Karpas-422 (cell line): ENCODE measurements at regions not wholly inside any gene's neighbourhood (a gene's known extent, or its start where the extent isn't known, plus 50 kb on each side); places are given as distances from the start of the nearest gene placed in this dataset.

Source experiments
- DNase-seq: peaks from one replicate; pipeline ENCODE4 v3.0.0-alpha.2; 2015
- H2AFZ ChIP-seq: fragments of 200-600 bp; sonication (generic); 2 replicates; pipeline ENCODE4 v1.6.1; 2014; ENCODE audit warnings: antibody characterized with exemption, low read length, mixed read lengths
- H3K27ac ChIP-seq: fragments of 200-600 bp; sonication (generic); 2 replicates; pipeline ENCODE4 v1.5.1; 2014; ENCODE audit warnings: mild to moderate bottlenecking, low read length, moderate library complexity
- H3K27me3 ChIP-seq: fragments of 200-600 bp; sonication (generic); 2 replicates; pipeline ENCODE4 v1.6.1; 2014; ENCODE audit warnings: low read length, mixed read lengths
- H3K36me3 ChIP-seq: fragments of 200-600 bp; sonication (generic); 2 replicates; pipeline ENCODE4 v1.6.1; 2014; ENCODE audit warnings: low read length, mixed read lengths; ENCODE audit not compliant: insufficient read depth
- H3K4me1 ChIP-seq: fragments of 200-600 bp; sonication (generic); 2 replicates; pipeline ENCODE4 v1.6.1; 2014; ENCODE audit warnings: mild to moderate bottlenecking, low read length, mixed read lengths
- H3K4me2 ChIP-seq: fragments of 200-600 bp; sonication (generic); 2 replicates; pipeline ENCODE4 v1.6.1; 2014; ENCODE audit warnings: low read length, low read depth, mild to moderate bottlenecking; ENCODE audit not compliant: poor library complexity, severe bottlenecking
- H3K4me3 ChIP-seq: fragments of 200-600 bp; sonication (generic); 2 replicates; pipeline ENCODE4 v1.5.1; 2014; ENCODE audit warnings: mild to moderate bottlenecking, antibody characterized with exemption, low read length, mixed read lengths
- H3K79me2 ChIP-seq: fragments of 200-600 bp; sonication (generic); 2 replicates; pipeline ENCODE4 v1.6.1; 2014; ENCODE audit warnings: mild to moderate bottlenecking, low read length, mixed read lengths
- H3K9ac ChIP-seq: fragments of 200-600 bp; sonication (generic); 2 replicates; pipeline ENCODE4 v1.6.0; 2014; ENCODE audit warnings: low read length
- H3K9me2 ChIP-seq: fragments of 200-600 bp; sonication (generic), shearing (Covaris generic); replicated peaks from 2 replicates; pipeline ENCODE4 v1.6.0; 2014; ENCODE audit warnings: mild to moderate bottlenecking, low read length, moderate library complexity; ENCODE audit not compliant: insufficient read depth
- H3K9me3 ChIP-seq: fragments of 300-700, 200-600 bp; sonication (generic); 2 replicates; pipeline ENCODE4 v1.6.1; 2014; ENCODE audit warnings: low read length, mixed read lengths
- H4K20me1 ChIP-seq: fragments of 200-600 bp; sonication (generic); 2 replicates; pipeline ENCODE4 v1.6.1; 2014; ENCODE audit warnings: mild to moderate bottlenecking, antibody characterized with exemption, low read length, low read depth; ENCODE audit not compliant: insufficient read depth

- Histone ChIP-seq H3K9me3 (no peaks in the 10 kb centered on the region), H3K9ac (no peak overlapping the region), H3K79me2 (no peaks in the 10 kb centered on the region), H3K4me2 (no peak overlapping the region), H3K4me1 (no peaks in the 10 kb centered on the region), H3K27ac (no peak overlapping the region), H3K4me3 (no peak overlapping the region), H3K36me3 (no peaks in the 10 kb centered on the region), H3K27me3 (no peaks in the 10 kb centered on the region), H4K20me1 (no peaks in the 10 kb centered on the region), H3K9me2 (no peaks in the 10 kb centered on the region), H2AFZ (no peak overlapping the region)
- no peak for DNase-seq
These were observed 136.0 kb upstream of the OSMR start for GRCh38 chr5:38709678-38710306.

GRCh38 chr5:38710627-38711026 lies 135.2 kb upstream of the OSMR start:
- no peak overlapping the region for H3K4me2 ChIP-seq
- H3K4me3 ChIP-seq: no peak overlapping the region
- H3K79me2 ChIP-seq: no peaks in the 10 kb centered on the region
- H3K9ac ChIP-seq: no peak overlapping the region
- H4K20me1 ChIP-seq: no peaks in the 10 kb centered on the region
- H3K27me3 ChIP-seq: no peaks in the 10 kb centered on the region
- no peaks in the 10 kb centered on the region for H3K9me3 ChIP-seq
- DNase-seq: no peak
- H3K27ac ChIP-seq: no peak overlapping the region
- no peaks in the 10 kb centered on the region for H3K9me2 ChIP-seq
- H3K36me3 ChIP-seq: no peaks in the 10 kb centered on the region
- H3K4me1 ChIP-seq: no peaks in the 10 kb centered on the region
- no peak overlapping the region for H2AFZ ChIP-seq

DNA sequence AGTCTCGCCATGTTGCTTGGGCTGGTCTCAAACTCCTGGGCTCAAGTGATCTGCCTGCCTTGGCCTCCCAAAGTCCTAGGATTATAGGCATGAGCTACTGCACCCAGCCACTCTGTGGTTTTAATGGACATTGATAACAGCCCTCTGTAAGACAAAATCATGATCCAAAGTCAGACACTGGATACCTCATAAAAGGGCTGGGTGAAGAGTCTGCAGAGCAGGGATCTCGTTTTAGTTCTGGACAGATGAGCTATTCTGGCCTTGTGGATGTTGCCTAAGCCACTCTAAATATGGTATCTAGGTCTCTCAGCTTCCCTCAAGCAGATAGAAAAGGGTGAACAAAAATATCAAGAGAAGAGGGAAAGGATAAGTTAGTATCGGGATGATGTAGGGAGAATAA lies 133.4 kb upstream of the OSMR start:
- no peaks in the 10 kb centered on the region for H3K4me1 ChIP-seq

GRCh38 chr5:38714240-38714639 lies 131.6 kb upstream of the OSMR start:
- no peaks in the 10 kb centered on the region for H3K27me3 ChIP-seq
- H3K9me3 ChIP-seq: no peaks in the 10 kb centered on the region
- H3K4me1 ChIP-seq: no peaks in the 10 kb centered on the region
- no peaks in the 10 kb centered on the region for H3K79me2 ChIP-seq
- H3K36me3 ChIP-seq: no peaks in the 10 kb centered on the region
- H3K9me2 ChIP-seq: no peaks in the 10 kb centered on the region
- no peaks in the 10 kb centered on the region for H4K20me1 ChIP-seq
- no peak overlapping the region for H3K4me2 ChIP-seq
- H3K27ac ChIP-seq: no peak overlapping the region
- DNase-seq: no peak
- H3K9ac ChIP-seq: no peak overlapping the region
- no peak overlapping the region for H2AFZ ChIP-seq
- H3K4me3 ChIP-seq: no peak overlapping the region

More for the DNA sequence above, 133.4 kb upstream of the OSMR start:
- Histone ChIP-seq H3K27ac (no peak overlapping the region), H3K27me3 (no peaks in the 10 kb centered on the region), H4K20me1 (no peaks in the 10 kb centered on the region), H3K4me2 (no peak overlapping the region), H3K9ac (no peak overlapping the region), H3K9me3 (no peaks in the 10 kb centered on the region), H3K36me3 (no peaks in the 10 kb centered on the region), H3K4me3 (no peak overlapping the region), H3K79me2 (no peaks in the 10 kb centered on the region), H3K9me2 (no peaks in the 10 kb centered on the region), H2AFZ (no peak overlapping the region)
- DNase-seq: no peak

GRCh38 chr5:38714703-38715355 lies 131.0 kb upstream of the OSMR start:
- no peaks in the 10 kb centered on the region for H3K4me1 ChIP-seq
- H3K9me3 ChIP-seq: no peaks in the 10 kb centered on the region
- DNase-seq: no peak
- H3K9me2 ChIP-seq: no peaks in the 10 kb centered on the region
- H3K27ac ChIP-seq: no peak overlapping the region
- no peaks in the 10 kb centered on the region for H4K20me1 ChIP-seq
- H3K9ac ChIP-seq: no peak overlapping the region
- no peak overlapping the region for H2AFZ ChIP-seq
- no peaks in the 10 kb centered on the region for H3K79me2 ChIP-seq
- no peaks in the 10 kb centered on the region for H3K27me3 ChIP-seq
- H3K4me3 ChIP-seq: no peak overlapping the region
- no peaks in the 10 kb centered on the region for H3K36me3 ChIP-seq
- no peak overlapping the region for H3K4me2 ChIP-seq

- Histone ChIP-seq H3K27me3 (no peaks in the 10 kb centered on the region), H3K4me1 (no peaks in the 10 kb centered on the region), H3K4me2 (no peak overlapping the region), H3K9me2 (no peaks in the 10 kb centered on the region), H3K79me2 (no peaks in the 10 kb centered on the region), H4K20me1 (no peaks in the 10 kb centered on the region), H3K27ac (no peak overlapping the region), H3K9ac (no peak overlapping the region), H3K4me3 (no peak overlapping the region), H2AFZ (no peak overlapping the region), H3K36me3 (no peaks in the 10 kb centered on the region), H3K9me3 (no peaks in the 10 kb centered on the region)
- DNase-seq: no peak
These were observed 130.1 kb upstream of the OSMR start for GRCh38 chr5:38715696-38716095.

DNA sequence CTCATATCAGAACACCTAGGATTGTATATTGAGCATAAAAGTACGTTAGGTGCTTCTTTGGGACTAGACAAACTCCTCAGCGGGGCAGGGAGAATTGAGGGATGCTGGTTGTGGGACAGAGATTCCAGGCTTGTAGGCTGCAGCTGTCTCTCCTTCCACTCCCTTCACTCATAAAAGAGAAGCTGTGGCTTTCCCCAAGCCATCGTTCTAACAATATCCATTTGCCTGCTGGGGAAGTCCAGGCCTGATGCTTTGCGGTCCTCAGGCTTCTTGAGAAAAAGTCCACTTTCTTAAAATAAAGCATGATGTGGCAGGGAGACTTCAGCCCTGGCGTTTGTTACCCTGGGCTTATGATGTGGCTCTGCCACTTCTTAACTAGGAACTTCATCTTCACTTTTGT lies 129.3 kb upstream of the OSMR start:
- Histone ChIP-seq H3K27me3 (no peaks in the 10 kb centered on the region), H3K36me3 (no peaks in the 10 kb centered on the region), H3K4me3 (no peak overlapping the region), H3K4me1 (no peaks in the 10 kb centered on the region), H3K27ac (no peak overlapping the region), H3K4me2 (no peak overlapping the region), H3K79me2 (no peaks in the 10 kb centered on the region), H2AFZ (no peak overlapping the region), H3K9me2 (no peaks in the 10 kb centered on the region), H4K20me1 (no peaks in the 10 kb centered on the region), H3K9me3 (no peaks in the 10 kb centered on the region), H3K9ac (no peak overlapping the region)
- DNase-seq: no peak

- H3K4me3 ChIP-seq: no peak overlapping the region
- H3K9ac ChIP-seq: no peak overlapping the region
- no peaks in the 10 kb centered on the region for H3K9me3 ChIP-seq
- H3K4me2 ChIP-seq: no peak overlapping the region
- no peak for DNase-seq
- H2AFZ ChIP-seq: no peak overlapping the region
- H4K20me1 ChIP-seq: no peaks in the 10 kb centered on the region
- H3K79me2 ChIP-seq: no peaks in the 10 kb centered on the region
- no peaks in the 10 kb centered on the region for H3K9me2 ChIP-seq
- no peaks in the 10 kb centered on the region for H3K27me3 ChIP-seq
- no peaks in the 10 kb centered on the region for H3K36me3 ChIP-seq
- H3K27ac ChIP-seq: no peak overlapping the region
- H3K4me1 ChIP-seq: no peaks in the 10 kb centered on the region
These were observed 126.9 kb upstream of the OSMR start for GRCh38 chr5:38718771-38719391.
